Right kidney (tissue), 1 donor: ENCODE measurements at regions not wholly inside any gene's neighbourhood (a gene's known extent, or its start where the extent isn't known, plus 50 kb on each side); places are given as distances from the start of the nearest gene placed in this dataset.
A peak's percentile ranks its signal among the peaks of the same experiment; 100 is the strongest.

Experiments used
- DNase-seq: peaks from one replicate; pipeline ENCODE4 v3.0.0-alpha.2; 2016

GRCh38 chr4:127558489-127559407 is 74.0 kb upstream of the INTU start:
- DNase-seq, result no peak

DNA sequence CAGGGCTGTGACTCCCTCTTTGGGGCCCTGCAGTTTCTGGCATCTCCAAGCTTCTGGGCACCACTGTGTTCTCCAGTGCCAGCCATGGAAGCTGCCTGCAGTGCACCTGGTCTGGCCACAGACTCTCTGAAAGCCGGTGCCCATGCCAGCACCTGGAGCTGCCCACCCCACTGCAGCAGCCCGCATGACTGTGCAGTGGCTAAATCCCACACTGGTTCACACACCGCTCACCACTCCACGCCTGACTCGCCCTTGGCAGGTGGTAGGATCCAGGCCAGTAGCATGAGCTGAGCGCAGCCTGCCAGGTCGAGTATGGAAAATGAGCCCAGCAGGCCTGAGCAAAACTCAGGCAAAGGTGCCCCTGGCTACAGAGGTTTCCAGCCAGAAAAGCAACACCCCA is 72.8 kb upstream of the INTU start:
- no peak for DNase-seq

DNA sequence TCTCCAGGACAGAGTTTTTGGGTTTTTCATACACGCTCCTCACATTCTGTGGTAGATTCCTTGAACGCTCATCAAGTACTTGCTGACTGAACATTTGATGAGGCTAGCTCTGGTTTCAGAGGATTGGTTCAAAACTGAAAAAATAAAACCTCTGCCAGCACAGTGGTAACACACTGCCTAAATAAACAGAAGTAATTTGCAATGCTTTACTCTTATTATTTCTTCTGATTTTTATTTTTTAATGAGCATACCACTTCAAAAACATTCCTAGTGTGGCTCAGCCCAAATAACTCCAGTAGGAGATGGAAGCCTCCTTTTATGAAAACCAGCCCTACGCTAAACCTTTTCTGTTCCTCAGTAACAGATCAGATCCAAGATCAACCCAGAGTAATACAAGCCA is 72.0 kb upstream of the INTU start:
- no peak for DNase-seq

GRCh38 chr4:127574643-127575042 is 58.1 kb upstream of the INTU start:
- no peak for DNase-seq

DNA sequence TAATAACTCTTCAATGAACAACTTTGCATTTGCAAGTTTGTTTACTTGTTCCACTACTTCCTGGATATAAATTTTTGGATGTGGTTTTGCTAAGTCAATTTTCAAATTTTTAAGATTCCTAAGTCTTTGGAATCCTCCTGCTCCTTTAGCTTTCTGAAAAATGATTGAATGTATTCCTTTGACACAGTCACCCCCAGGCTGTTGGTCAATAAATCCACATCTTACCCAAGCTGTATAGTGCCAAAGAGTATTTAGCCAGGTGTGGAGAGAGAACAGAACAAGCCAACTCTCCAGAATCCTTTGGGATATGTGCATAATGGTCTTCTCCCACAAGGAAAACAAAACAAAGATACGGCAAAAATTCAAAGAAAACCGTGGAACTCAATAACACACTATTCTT is 56.9 kb upstream of the INTU start:
- DNase-seq, result peak; percentile 5

DNA sequence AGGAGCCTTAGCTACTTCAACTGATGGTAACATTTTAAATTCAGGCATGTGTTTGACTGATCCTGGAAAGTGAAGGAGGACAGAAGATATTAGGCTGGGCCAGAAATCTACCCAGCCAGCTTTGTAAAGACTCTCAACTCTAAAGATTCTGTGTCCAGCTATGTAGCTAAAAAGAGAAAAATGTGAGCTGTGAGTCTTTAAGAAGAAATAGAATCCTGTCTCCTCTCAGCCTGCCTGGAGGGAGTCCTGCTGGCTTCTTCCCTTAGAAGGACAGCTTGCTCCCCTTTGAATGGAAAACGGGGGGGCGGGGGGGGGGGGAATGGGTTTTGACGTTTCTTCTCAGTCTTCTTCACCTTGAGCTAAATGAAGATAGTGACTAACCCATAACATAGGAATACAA is 54.3 kb upstream of the INTU start:
- no peak for DNase-seq

DNA sequence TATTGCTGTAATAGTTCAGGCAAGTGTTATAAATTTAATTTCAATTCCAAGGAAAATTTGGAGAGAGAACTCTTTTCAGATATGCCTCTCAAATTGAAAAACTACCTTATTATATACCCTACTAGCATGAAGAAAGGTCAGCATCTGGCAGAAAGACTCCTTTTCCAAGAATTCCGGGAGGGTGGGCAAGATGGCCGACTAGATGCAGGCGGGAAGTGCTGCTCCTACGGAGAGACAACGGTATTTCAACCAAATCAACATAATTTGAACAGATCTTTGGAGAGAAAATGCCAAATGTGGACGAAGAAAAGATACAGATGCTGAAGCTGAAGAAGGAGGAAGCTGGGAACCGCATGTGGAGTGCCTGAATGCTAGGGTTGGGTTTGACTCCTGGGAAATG is 53.8 kb upstream of the INTU start:
- no peak for DNase-seq

- no peak for DNase-seq
Measured at GRCh38 chr4:127579821-127580220, 52.9 kb upstream of the INTU start.

GRCh38 chr4:127580300-127580699 is 52.5 kb upstream of the INTU start:
- no peak for DNase-seq

DNA sequence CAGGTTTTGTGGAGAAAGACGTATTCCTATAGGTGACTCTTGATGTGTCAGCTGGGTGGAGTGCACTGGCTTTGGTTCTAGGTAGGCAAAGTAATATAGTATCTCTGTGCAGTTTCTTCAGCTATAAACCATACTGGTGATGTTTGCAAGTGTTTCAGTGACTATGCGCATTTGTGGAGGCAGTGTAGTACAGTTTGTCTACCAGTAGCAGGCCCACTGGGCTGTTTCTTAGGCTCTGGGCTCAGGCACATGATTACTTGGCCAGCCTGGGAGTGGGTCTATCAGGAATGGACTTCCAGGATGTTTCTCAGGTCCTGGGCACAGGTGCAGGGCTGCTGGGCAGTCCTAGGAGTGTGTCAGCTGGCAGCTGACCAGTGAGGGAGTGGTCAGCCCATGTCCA is 51.9 kb upstream of the INTU start:
- DNase-seq, result no peak
